Naive thymus-derived CD4-positive, alpha-beta T cell (primary cell): ENCODE measurements at regions not wholly inside any gene's neighbourhood (a gene's known extent, or its start where the extent isn't known, plus 50 kb on each side); places are given as distances from the start of the nearest gene placed in this dataset.
"Not testable (repeated sequence)": the region's sequence is repeated elsewhere in the genome, so short reads cannot be mapped to it uniquely, and the experiment has no call there.

Experiments
- ATAC-seq: fragments of 150-1000 bp; cut with Tn5 transposase; 2 replicates; pipeline ENCODE4 v1.10.0; 2021; ENCODE audit warnings: mild to moderate bottlenecking, moderate library complexity
- CTCF ChIA-PET: fragments of 350-600 bp; sonication (Branson Sonifier 250); formaldehyde crosslinking; loops from one replicate; lab custom pipeline; 2021; ENCODE audit warnings: antibody characterized with exemption; lab: Charles Lee
- POLR2A ChIA-PET: fragments of 350-600 bp; sonication (Branson Sonifier 250); formaldehyde crosslinking; loops from one replicate; lab custom pipeline; 2021; ENCODE audit warnings: antibody characterized with exemption, inconsistent platforms; lab: Charles Lee
- DNase-seq, 9 donors: peaks; one replicate each; pipeline versions ENCODE4 v3.0.0 to v3.0.0-alpha.2; 2020 to 2022; ENCODE audit warnings: mixed read lengths in 1 of 9
- H3K27ac ChIP-seq: one replicate; pipeline ENCODE4 v1.7.0; 2013; ENCODE audit warnings: mild to moderate bottlenecking, low read depth, low read length, moderate library complexity
- H3K27me3 ChIP-seq, 2 donors: one replicate each; pipeline ENCODE4 v1.7.0; 2013; ENCODE audit warnings: low read length in 2 of 2, mild to moderate bottlenecking in 2 of 2, moderate library complexity in 2 of 2; ENCODE audit not compliant: control insufficient read depth in 2 of 2, insufficient read depth in 2 of 2
- H3K36me3 ChIP-seq, 3 experiments: 1 replicate in 2 of 3; 2 replicates in 1 of 3; pipeline ENCODE4 v1.7.0; 2013; ENCODE audit warnings: low read length in 3 of 3, mild to moderate bottlenecking in 3 of 3, moderate library complexity in 1 of 3; ENCODE audit not compliant: insufficient read depth in 3 of 3, control insufficient read depth in 2 of 3
- H3K4me1 ChIP-seq, 2 donors: one replicate each; pipeline ENCODE4 v1.7.0; 2013; ENCODE audit warnings: low read length in 2 of 2, mild to moderate bottlenecking in 2 of 2, moderate library complexity in 1 of 2; ENCODE audit not compliant: control insufficient read depth in 2 of 2, insufficient read depth in 2 of 2
- H3K4me3 ChIP-seq: 2 replicates; pipeline ENCODE4 v1.7.0; 2013; ENCODE audit warnings: mild to moderate bottlenecking, low read length
- H3K9me3 ChIP-seq, 3 experiments: 1 replicate in 2 of 3; 2 replicates in 1 of 3; pipeline ENCODE4 v1.7.0; 2013; ENCODE audit warnings: low read length in 3 of 3; ENCODE audit not compliant: control insufficient read depth in 2 of 3
- H3K27ac Mint-ChIP-seq, 9 donors: one replicate each; pipeline ENCODE4 v1.8.0; 2020 to 2022; ENCODE audit warnings: mixed read lengths in 9 of 9, mild to moderate bottlenecking in 8 of 9, moderate library complexity in 5 of 9, inconsistent platforms in 2 of 9
- H3K27me3 Mint-ChIP-seq, 5 donors: one replicate each; pipeline ENCODE4 v1.8.0; 2021 to 2022; ENCODE audit warnings: mixed read lengths in 5 of 5, mild to moderate bottlenecking in 1 of 5
- H3K36me3 Mint-ChIP-seq, 5 donors: one replicate each; pipeline ENCODE4 v1.8.0; 2020 to 2022; ENCODE audit warnings: mixed read lengths in 5 of 5, mild to moderate bottlenecking in 3 of 5, inconsistent platforms in 1 of 5
- H3K4me1 Mint-ChIP-seq, 7 donors: one replicate each; pipeline ENCODE4 v1.8.0; 2020 to 2022; ENCODE audit warnings: mixed read lengths in 7 of 7, mild to moderate bottlenecking in 3 of 7, inconsistent platforms in 1 of 7
- H3K4me3 Mint-ChIP-seq, 10 donors: one replicate each; pipeline ENCODE4 v1.8.0; 2020 to 2022; ENCODE audit warnings: mild to moderate bottlenecking in 10 of 10, mixed read lengths in 10 of 10, moderate library complexity in 6 of 10, inconsistent platforms in 2 of 10
- H3K9me3 Mint-ChIP-seq, 11 donors: one replicate each; pipeline ENCODE4 v1.8.0; 2020 to 2022; ENCODE audit warnings: mixed read lengths in 11 of 11, mild to moderate bottlenecking in 4 of 11, inconsistent platforms in 1 of 11, moderate library complexity in 1 of 11
- intact Hi-C, 2 donors: fragments of 100-400 bp; cut with micrococcal nuclease; formaldehyde crosslinking; loops; one replicate each; pipeline ENCODE4 v1.15.1; 2023

- no peak for ATAC-seq
- H3K9me3 ChIP-seq = no peaks in the 10 kb centered on the region
- peaks cover 0 to 9% (median 4%) of the 10 kb centered on the region in 7 donors for H3K4me1 Mint-ChIP-seq
- H3K36me3 ChIP-seq = no peaks in the 10 kb centered on the region
- H3K27me3 Mint-ChIP-seq = peaks cover 49 to 78% (median 68%) of the 10 kb centered on the region in 5 donors
- peak overlapping the region in 5 of 10 donors; percentile 47 to 75 (median 63) for H3K4me3 Mint-ChIP-seq
- POLR2A ChIA-PET = interaction anchor here (0.6 kb wide), 1 partner anchor 66 kb away, joined by 3 read pairs; no protein-coding TSS in a partner anchor
- peaks cover 0 to 3% (median 0%) of the 10 kb centered on the region in 11 donors for H3K9me3 Mint-ChIP-seq
- DNase-seq = no peak
- no peak overlapping the region for H3K27ac Mint-ChIP-seq
- H3K27me3 ChIP-seq = peaks cover 0 to 5% of the 10 kb centered on the region in 2 donors
- no peak overlapping the region for H3K4me3 ChIP-seq
- no peaks in the 10 kb centered on the region for H3K4me1 ChIP-seq
- no peak overlapping the region for H3K27ac ChIP-seq
- no peaks in the 10 kb centered on the region for H3K36me3 Mint-ChIP-seq
- intact Hi-C loops = loop anchor here in 1 of 2 donors (10.0 kb wide), 2 partner anchors 292 to 768 kb away; no protein-coding TSS in a partner anchor
- CTCF ChIA-PET = interaction anchor here (0.5 kb wide), 1 partner anchor 43 kb away, joined by 3 read pairs; no protein-coding TSS in a partner anchor
These were observed 277.9 kb upstream of the NR2F2 start for GRCh38 chr15:96052572-96053030.

DNA sequence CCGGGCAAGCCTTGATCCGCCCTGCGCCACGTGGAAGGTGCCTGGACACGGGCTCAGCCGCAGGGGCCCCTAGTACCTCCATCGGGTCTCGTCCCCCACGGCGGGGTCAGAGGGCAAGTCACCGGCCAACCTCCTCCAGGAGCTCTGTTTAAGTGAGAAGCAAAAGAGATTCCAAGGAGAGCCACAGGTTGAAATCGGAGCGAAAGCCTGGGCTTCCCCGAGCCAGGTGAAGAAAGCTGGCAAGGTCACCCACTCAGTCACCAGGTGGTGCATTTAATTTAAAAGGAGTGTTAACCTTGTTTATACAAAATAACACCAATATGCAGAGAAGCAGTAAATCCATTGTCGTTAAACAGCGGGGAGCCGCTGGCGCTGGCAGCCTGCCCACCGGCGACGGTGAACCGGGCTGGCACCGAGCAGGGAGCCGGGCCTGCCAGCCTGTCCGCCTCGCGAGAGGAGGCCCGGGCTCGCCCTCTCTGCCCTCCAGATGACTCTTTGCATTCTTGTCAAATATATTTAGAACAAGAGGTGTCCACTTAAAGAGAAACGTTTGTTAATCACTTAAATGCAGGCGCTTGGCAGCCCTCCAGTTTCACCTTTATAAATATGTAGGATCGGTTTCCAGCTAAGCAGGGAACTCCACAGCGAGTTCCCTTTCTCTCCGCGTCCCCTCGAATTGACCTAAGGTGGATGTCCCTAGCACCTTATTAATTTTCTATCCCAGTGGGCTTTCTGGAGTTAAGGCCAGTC lies 277.3 kb upstream of the NR2F2 start:
- H3K36me3 ChIP-seq = no peaks in the 10 kb centered on the region
- no peaks in the 10 kb centered on the region for H3K4me1 ChIP-seq
- intact Hi-C loops = loop anchor here in 1 of 2 donors (10.0 kb wide), 2 partner anchors 292 to 768 kb away; no protein-coding TSS in a partner anchor
- DNase-seq (no peak), ATAC-seq (no peak)
- H3K36me3 Mint-ChIP-seq = no peaks in the 10 kb centered on the region
- ChIA-PET CTCF (no interaction called here), POLR2A (no interaction called here)
- H3K27ac ChIP-seq = no peak overlapping the region
- H3K27me3 ChIP-seq = peaks cover 0 to 5% of the 10 kb centered on the region in 2 donors
- H3K4me3 Mint-ChIP-seq = peak overlapping the region in 9 of 10 donors; percentile 7 to 75 (median 59)
- H3K9me3 Mint-ChIP-seq = peaks cover 0 to 6% (median 0%) of the 10 kb centered on the region in 11 donors
- no peaks in the 10 kb centered on the region for H3K9me3 ChIP-seq
- H3K27ac Mint-ChIP-seq = no peak overlapping the region
- H3K4me3 ChIP-seq = no peak overlapping the region
- H3K4me1 Mint-ChIP-seq = peaks cover 0 to 9% (median 4%) of the 10 kb centered on the region in 7 donors
- peaks cover 55 to 76% (median 68%) of the 10 kb centered on the region in 5 donors for H3K27me3 Mint-ChIP-seq

- Histone ChIP-seq H3K36me3 (no peaks in the 10 kb centered on the region), H3K4me1 (no peaks in the 10 kb centered on the region), H3K27ac (no peak overlapping the region), H3K27me3 (peaks cover 0 to 5% of the 10 kb centered on the region in 2 donors), H3K9me3 (no peaks in the 10 kb centered on the region), H3K4me3 (no peak overlapping the region)
- H3K9me3 Mint-ChIP-seq = peaks cover 0 to 9% (median 0%) of the 10 kb centered on the region in 11 donors
- peaks cover 57 to 78% (median 69%) of the 10 kb centered on the region in 5 donors for H3K27me3 Mint-ChIP-seq
- intact Hi-C loops = loop anchor here in 1 of 2 donors (10.0 kb wide), 2 partner anchors 291 to 769 kb away; no protein-coding TSS in a partner anchor
- POLR2A ChIA-PET = no interaction called here
- no peak for ATAC-seq
- peaks cover 0 to 10% (median 8%) of the 10 kb centered on the region in 7 donors for H3K4me1 Mint-ChIP-seq
- no peaks in the 10 kb centered on the region for H3K36me3 Mint-ChIP-seq
- no peak for DNase-seq
- H3K4me3 Mint-ChIP-seq = peak overlapping the region in 8 of 10 donors; percentile 7 to 75 (median 58)
- no peak overlapping the region for H3K27ac Mint-ChIP-seq
- CTCF ChIA-PET = no interaction called here
These were observed 276.6 kb upstream of the NR2F2 start for GRCh38 chr15:96053781-96054428.

GRCh38 chr15:96054621-96055020 lies 275.9 kb upstream of the NR2F2 start:
- no peak overlapping the region for H3K4me3 ChIP-seq
- no peak overlapping the region for H3K4me3 Mint-ChIP-seq
- ChIA-PET CTCF (no interaction called here), POLR2A (no interaction called here)
- H3K36me3 Mint-ChIP-seq = no peaks in the 10 kb centered on the region
- no peaks in the 10 kb centered on the region for H3K9me3 ChIP-seq
- H3K4me1 Mint-ChIP-seq = peaks cover 0 to 12% (median 8%) of the 10 kb centered on the region in 7 donors
- peaks cover 0 to 9% (median 0%) of the 10 kb centered on the region in 11 donors for H3K9me3 Mint-ChIP-seq
- DNase-seq (no peak), ATAC-seq (no peak)
- H3K27ac ChIP-seq = no peak overlapping the region
- H3K27me3 Mint-ChIP-seq = peaks cover 54 to 78% (median 68%) of the 10 kb centered on the region in 5 donors
- no peaks in the 10 kb centered on the region for H3K4me1 ChIP-seq
- intact Hi-C loops = loop anchor here in 1 of 2 donors (10.0 kb wide), 2 partner anchors 290 to 770 kb away; no protein-coding TSS in a partner anchor
- H3K27me3 ChIP-seq = peaks cover 0 to 5% of the 10 kb centered on the region in 2 donors
- H3K27ac Mint-ChIP-seq = no peak overlapping the region
- no peaks in the 10 kb centered on the region for H3K36me3 ChIP-seq

DNA sequence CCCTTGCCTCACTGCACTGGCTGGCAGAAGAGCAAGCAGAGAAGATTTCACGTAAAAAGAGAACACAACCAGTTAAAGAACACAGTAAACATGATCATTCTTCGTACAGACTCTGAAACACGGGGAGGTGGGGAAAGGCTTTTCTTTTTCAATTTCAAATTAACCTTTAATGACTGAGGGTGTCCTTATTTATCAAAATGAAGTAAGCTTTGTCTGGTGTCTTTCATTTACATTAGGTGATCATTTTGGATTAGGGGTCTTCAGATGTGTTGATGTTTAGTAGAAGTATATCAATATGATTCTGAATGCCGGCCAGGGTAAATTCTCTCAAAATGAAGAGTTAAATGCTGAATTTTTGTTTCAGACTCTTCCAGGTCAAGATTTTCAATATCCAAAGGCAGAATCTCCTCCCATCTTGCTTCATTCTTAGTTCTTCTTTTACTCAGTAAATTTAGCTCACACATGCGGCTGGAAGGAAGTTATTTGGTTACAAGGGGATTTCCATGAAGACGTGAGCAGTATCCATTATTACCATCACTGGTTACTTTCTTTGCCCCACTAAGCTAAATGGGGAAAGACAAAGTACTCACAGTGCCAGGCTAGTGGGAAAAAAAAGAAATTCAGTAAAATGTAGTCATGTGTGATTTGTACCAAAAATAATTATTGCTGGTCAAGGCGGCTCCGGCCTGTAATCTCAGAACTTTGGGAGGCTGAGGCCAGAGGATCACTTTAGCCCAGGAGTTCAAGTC lies 272.2 kb upstream of the NR2F2 start:
- H3K27me3 Mint-ChIP-seq = peaks cover 37 to 69% (median 48%) of the 10 kb centered on the region in 5 donors

GRCh38 chr15:96058852-96059103 lies 271.7 kb upstream of the NR2F2 start:
- H3K27ac Mint-ChIP-seq, POLR2A ChIA-PET, H3K4me3 Mint-ChIP-seq, CTCF ChIA-PET, DNase-seq, H3K9me3 Mint-ChIP-seq, H3K36me3 Mint-ChIP-seq, H3K27me3 ChIP-seq, ATAC-seq, H3K9me3 ChIP-seq, H3K4me1 ChIP-seq, H3K4me3 ChIP-seq, H3K36me3 ChIP-seq, H3K27ac ChIP-seq: not testable (repeated sequence)
- Mint-ChIP-seq H3K4me1 (peaks cover 0 to 12% (median 0%) of the 10 kb centered on the region in 7 donors), H3K27me3 (peaks cover 34 to 64% (median 46%) of the 10 kb centered on the region in 5 donors)
- intact Hi-C loops = loop anchor here in 1 of 2 donors (10.0 kb wide), 2 partner anchors 286 to 774 kb away; no protein-coding TSS in a partner anchor

More for the DNA sequence above, 272.2 kb upstream of the NR2F2 start:
- ChIA-PET CTCF (no interaction called here), POLR2A (no interaction called here)
- ATAC-seq (peak; percentile 57), DNase-seq (no peak)
- no peaks in the 10 kb centered on the region for H3K4me1 ChIP-seq
- no peaks in the 10 kb centered on the region for H3K36me3 ChIP-seq
- H3K4me3 ChIP-seq = no peak overlapping the region
- H3K4me1 Mint-ChIP-seq = peaks cover 0 to 12% (median 4%) of the 10 kb centered on the region in 7 donors
- no peak overlapping the region for H3K27ac Mint-ChIP-seq
- no peak overlapping the region for H3K27ac ChIP-seq
- no peaks in the 10 kb centered on the region for H3K9me3 ChIP-seq
- peaks cover 0 to 9% (median 2%) of the 10 kb centered on the region in 11 donors for H3K9me3 Mint-ChIP-seq
- H3K27me3 ChIP-seq = peaks cover 0 to 5% of the 10 kb centered on the region in 2 donors
- peak overlapping the region in 1 of 10 donors; percentile 3 for H3K4me3 Mint-ChIP-seq
- intact Hi-C loops = loop anchor here in 1 of 2 donors (10.0 kb wide), 2 partner anchors 287 to 773 kb away; no protein-coding TSS in a partner anchor
- H3K36me3 Mint-ChIP-seq = no peaks in the 10 kb centered on the region
